Keratinocyte (primary cell): ENCODE measurements at regions not wholly inside any gene's neighbourhood (a gene's known extent, or its start where the extent isn't known, plus 50 kb on each side); places are given as distances from the start of the nearest gene placed in this dataset.

Experiments
- CTCF ChIP-seq, 3 experiments: IDR thresholded peaks in 1 of 3; conservative IDR thresholded peaks in 1 of 3; optimal IDR thresholded peaks in 1 of 3; 2 replicates in 2 of 3; 3 replicates in 1 of 3; pipeline versions ENCODE3 to v1.5.1; 2011; ENCODE audit warnings: low read length in 3 of 3, mild to moderate bottlenecking in 3 of 3, moderate library complexity in 2 of 3, control low read depth in 1 of 3, inconsistent platforms in 1 of 3; ENCODE audit not compliant: insufficient read depth in 2 of 3; ENCODE audit errors: extremely low read depth in 1 of 3
- EZH2 ChIP-seq: IDR thresholded peaks from one replicate; pipeline ENCODE4 v1.6.1; 2012; ENCODE audit warnings: inconsistent platforms, mild to moderate bottlenecking, low read length, moderate library complexity

GRCh38 chr2:95760806-95761525 lies 169.2 kb downstream of the TRIM43 start:
- TF ChIP-seq CTCF (optimal IDR thresholded peaks at IDR 0.05 in 1 of 3, IDR thresholded peaks at IDR 0.05 in 1 of 3, conservative IDR thresholded peaks at IDR 0.05 in 1 of 3; ENCODE audit: extremely low read depth in 1 of 3, insufficient read depth in 2 of 3, low read length in 3 of 3) (no peak), EZH2 (no peak)
